Astrocyte (in vitro differentiated cells and primary cell): ENCODE measurements at regions not wholly inside any gene's neighbourhood (a gene's known extent, or its start where the extent isn't known, plus 50 kb on each side); places are given as distances from the start of the nearest gene placed in this dataset.

Source experiments
- DNase-seq: peaks from one replicate; pipeline ENCODE4 v3.0.0-alpha.2; 2010; ENCODE audit warnings: low read depth
- FAIRE-seq: peaks from 2 replicates; lab custom pipeline; 2011; peaks lifted over from hg19 to GRCh38; lab: Jason Lieb, UNC
- H2AFZ ChIP-seq: 2 replicates; pipeline ENCODE4 v1.6.0; 2012; ENCODE audit warnings: low read depth, low read length, inconsistent platforms
- H3K27ac ChIP-seq: 2 replicates; pipeline ENCODE4 v1.5.1; 2011; ENCODE audit warnings: low read depth, low read length, inconsistent platforms
- H3K27me3 ChIP-seq: 2 replicates; pipeline ENCODE4 v1.6.0; 2011; ENCODE audit warnings: low read length, inconsistent platforms; ENCODE audit not compliant: insufficient read depth
- H3K36me3 ChIP-seq: 2 replicates; pipeline ENCODE4 v1.5.1; 2011; ENCODE audit warnings: low read length, inconsistent platforms; ENCODE audit not compliant: insufficient read depth
- H3K4me1 ChIP-seq: 2 replicates; pipeline ENCODE4 v1.5.1; 2011; ENCODE audit warnings: low read length, inconsistent platforms; ENCODE audit not compliant: insufficient read depth
- H3K4me2 ChIP-seq: 2 replicates; pipeline ENCODE4 v1.6.0; 2012; ENCODE audit warnings: low read length, inconsistent platforms
- H3K4me3 ChIP-seq: 2 replicates; pipeline ENCODE4 v1.5.1; 2011; ENCODE audit warnings: low read depth, mild to moderate bottlenecking, low read length, inconsistent platforms; ENCODE audit not compliant: insufficient read depth
- H3K79me2 ChIP-seq: 2 replicates; pipeline ENCODE4 v1.6.0; 2012; ENCODE audit warnings: mild to moderate bottlenecking, low read length, inconsistent platforms; ENCODE audit not compliant: insufficient read depth
- H3K9ac ChIP-seq: 2 replicates; pipeline ENCODE4 v1.6.0; 2012; ENCODE audit warnings: mild to moderate bottlenecking, low read length, inconsistent platforms
- H3K9me3 ChIP-seq: 2 replicates; pipeline ENCODE4 v1.5.1; 2012; ENCODE audit warnings: low read depth, mild to moderate bottlenecking, low read length, inconsistent platforms; ENCODE audit not compliant: insufficient read depth
- H4K20me1 ChIP-seq: 2 replicates; pipeline ENCODE4 v1.6.0; 2012; ENCODE audit warnings: low read length, inconsistent platforms; ENCODE audit not compliant: insufficient read depth
- H3K27ac Mint-ChIP-seq: one replicate; pipeline ENCODE4 v1.8.0; 2021; ENCODE audit warnings: mild to moderate bottlenecking, mixed read lengths; ENCODE audit not compliant: unreplicated experiment
- H3K27me3 Mint-ChIP-seq: one replicate; pipeline ENCODE4 v1.8.0; 2021; ENCODE audit warnings: low read depth, mixed read lengths; ENCODE audit not compliant: unreplicated experiment
- H3K36me3 Mint-ChIP-seq: one replicate; pipeline ENCODE4 v1.8.0; 2021; ENCODE audit warnings: low read depth, mixed read lengths; ENCODE audit not compliant: unreplicated experiment
- H3K4me1 Mint-ChIP-seq: one replicate; pipeline ENCODE4 v1.8.0; 2021; ENCODE audit warnings: low read depth, mixed read lengths; ENCODE audit not compliant: unreplicated experiment
- H3K4me3 Mint-ChIP-seq: one replicate; pipeline ENCODE4 v1.8.0; 2021; ENCODE audit warnings: mild to moderate bottlenecking, moderate library complexity, mixed read lengths; ENCODE audit not compliant: unreplicated experiment
- H3K9me3 Mint-ChIP-seq: one replicate; pipeline ENCODE4 v1.8.0; 2021; ENCODE audit warnings: mild to moderate bottlenecking, mixed read lengths; ENCODE audit not compliant: unreplicated experiment
- EZH2 ChIP-seq: IDR thresholded peaks from 2 replicates; pipeline ENCODE4 v1.6.1; 2012; ENCODE audit warnings: mild to moderate bottlenecking, low read length, inconsistent platforms; ENCODE audit not compliant: insufficient read depth
- TF ChIP-seq, protein P1 (sequence below): IDR thresholded peaks from 2 replicates; pipeline ENCODE4 v1.5.1; 2011; ENCODE audit warnings: low read depth, mild to moderate bottlenecking, inconsistent platforms, low read length, moderate library complexity; ENCODE audit not compliant: insufficient read depth

DNA sequence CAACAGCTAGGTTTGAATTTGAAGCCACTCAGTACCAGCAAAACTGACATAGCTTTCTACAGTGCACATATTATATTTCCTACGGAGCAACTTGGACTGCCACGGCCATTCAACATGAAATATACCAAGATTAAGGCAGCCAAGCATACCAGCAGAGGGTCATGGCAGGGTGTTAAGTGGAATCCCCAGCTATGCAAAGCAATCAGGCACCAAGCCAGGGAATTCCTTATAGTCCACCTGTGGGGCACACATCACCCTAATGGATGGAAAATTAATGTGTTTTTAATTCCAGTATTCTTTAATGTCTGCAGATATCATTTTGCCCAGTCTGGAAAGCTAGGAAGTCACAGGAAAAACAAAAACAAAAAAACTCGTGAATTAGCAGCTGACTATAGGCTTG lies 1190.3 kb downstream of the EFNB2 start:
- FAIRE-seq: no peak
- Mint-ChIP-seq H3K27me3 (peaks cover 2% of the 10 kb centered on the region), H3K9me3 (no peaks in the 10 kb centered on the region), H3K36me3 (no peaks in the 10 kb centered on the region), H3K27ac (no peak overlapping the region), H3K4me1 (peaks cover 18% of the 10 kb centered on the region), H3K4me3 (no peak overlapping the region)
- Histone ChIP-seq H4K20me1 (no peaks in the 10 kb centered on the region), H2AFZ (no peak overlapping the region), H3K27me3 (no peaks in the 10 kb centered on the region), H3K4me3 (no peak overlapping the region), H3K4me2 (no peak overlapping the region), H3K9me3 (peaks cover 3% of the 10 kb centered on the region), H3K27ac (no peak overlapping the region), H3K36me3 (no peaks in the 10 kb centered on the region), H3K79me2 (no peaks in the 10 kb centered on the region), H3K9ac (no peak overlapping the region), H3K4me1 (peaks cover 22% of the 10 kb centered on the region)
- no peak for TF ChIP-seq EZH2
- TF ChIP-seq, protein P1, sequence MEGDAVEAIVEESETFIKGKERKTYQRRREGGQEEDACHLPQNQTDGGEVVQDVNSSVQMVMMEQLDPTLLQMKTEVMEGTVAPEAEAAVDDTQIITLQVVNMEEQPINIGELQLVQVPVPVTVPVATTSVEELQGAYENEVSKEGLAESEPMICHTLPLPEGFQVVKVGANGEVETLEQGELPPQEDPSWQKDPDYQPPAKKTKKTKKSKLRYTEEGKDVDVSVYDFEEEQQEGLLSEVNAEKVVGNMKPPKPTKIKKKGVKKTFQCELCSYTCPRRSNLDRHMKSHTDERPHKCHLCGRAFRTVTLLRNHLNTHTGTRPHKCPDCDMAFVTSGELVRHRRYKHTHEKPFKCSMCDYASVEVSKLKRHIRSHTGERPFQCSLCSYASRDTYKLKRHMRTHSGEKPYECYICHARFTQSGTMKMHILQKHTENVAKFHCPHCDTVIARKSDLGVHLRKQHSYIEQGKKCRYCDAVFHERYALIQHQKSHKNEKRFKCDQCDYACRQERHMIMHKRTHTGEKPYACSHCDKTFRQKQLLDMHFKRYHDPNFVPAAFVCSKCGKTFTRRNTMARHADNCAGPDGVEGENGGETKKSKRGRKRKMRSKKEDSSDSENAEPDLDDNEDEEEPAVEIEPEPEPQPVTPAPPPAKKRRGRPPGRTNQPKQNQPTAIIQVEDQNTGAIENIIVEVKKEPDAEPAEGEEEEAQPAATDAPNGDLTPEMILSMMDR: no peak
- no peak for DNase-seq

DNA sequence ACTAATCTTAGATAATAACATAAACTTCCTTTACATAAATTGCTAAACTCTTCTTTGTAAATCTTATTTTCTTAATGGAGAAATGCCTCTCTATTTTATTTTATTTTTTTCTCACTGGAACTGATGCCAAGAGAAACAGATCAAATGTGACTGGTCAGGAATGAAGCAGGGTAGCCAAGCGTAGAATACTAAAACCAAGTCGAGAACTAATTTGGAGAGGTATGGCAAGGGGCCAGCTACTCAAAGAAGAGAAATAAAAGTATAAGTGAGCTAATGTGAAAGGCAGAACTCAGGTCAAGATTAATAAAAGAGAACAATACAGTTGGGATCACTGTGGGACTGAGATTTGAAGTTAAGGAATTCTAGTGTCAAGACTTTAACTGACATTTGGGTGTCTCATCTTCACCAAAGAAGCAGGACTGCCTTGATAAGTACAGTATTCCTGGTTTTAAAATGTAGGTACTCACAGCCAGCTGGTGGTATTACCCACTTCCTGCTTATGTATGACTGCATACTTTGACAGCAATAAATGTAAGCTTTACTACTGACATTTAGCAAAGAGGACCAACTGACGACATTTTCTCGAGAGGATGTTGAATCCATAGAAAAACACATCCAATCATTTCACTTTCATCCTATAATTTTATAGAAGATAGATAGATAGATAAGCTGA lies 1192.2 kb downstream of the EFNB2 start:
- H3K27me3 Mint-ChIP-seq: peaks cover 2% of the 10 kb centered on the region
- DNase-seq (peak; percentile 70), FAIRE-seq (no peak)
- peaks cover 3% of the 10 kb centered on the region for H3K9me3 ChIP-seq
- no peak overlapping the region for H3K9ac ChIP-seq
- no peak overlapping the region for H3K4me3 Mint-ChIP-seq
- peaks cover 22% of the 10 kb centered on the region for H3K4me1 ChIP-seq
- H3K27ac ChIP-seq: peak overlapping the region; percentile 3
- no peaks in the 10 kb centered on the region for H3K27me3 ChIP-seq
- no peak overlapping the region for H2AFZ ChIP-seq
- H3K4me1 Mint-ChIP-seq: peaks cover 14% of the 10 kb centered on the region
- no peak overlapping the region for H3K4me3 ChIP-seq
- H4K20me1 ChIP-seq: no peaks in the 10 kb centered on the region
- H3K79me2 ChIP-seq: no peaks in the 10 kb centered on the region
- TF ChIP-seq, protein P1: no peak
- TF ChIP-seq EZH2: no peak
- no peaks in the 10 kb centered on the region for H3K36me3 Mint-ChIP-seq
- H3K36me3 ChIP-seq: no peaks in the 10 kb centered on the region
- no peaks in the 10 kb centered on the region for H3K9me3 Mint-ChIP-seq
- peak overlapping the region; percentile 12 for H3K4me2 ChIP-seq
- H3K27ac Mint-ChIP-seq: no peak overlapping the region

DNA sequence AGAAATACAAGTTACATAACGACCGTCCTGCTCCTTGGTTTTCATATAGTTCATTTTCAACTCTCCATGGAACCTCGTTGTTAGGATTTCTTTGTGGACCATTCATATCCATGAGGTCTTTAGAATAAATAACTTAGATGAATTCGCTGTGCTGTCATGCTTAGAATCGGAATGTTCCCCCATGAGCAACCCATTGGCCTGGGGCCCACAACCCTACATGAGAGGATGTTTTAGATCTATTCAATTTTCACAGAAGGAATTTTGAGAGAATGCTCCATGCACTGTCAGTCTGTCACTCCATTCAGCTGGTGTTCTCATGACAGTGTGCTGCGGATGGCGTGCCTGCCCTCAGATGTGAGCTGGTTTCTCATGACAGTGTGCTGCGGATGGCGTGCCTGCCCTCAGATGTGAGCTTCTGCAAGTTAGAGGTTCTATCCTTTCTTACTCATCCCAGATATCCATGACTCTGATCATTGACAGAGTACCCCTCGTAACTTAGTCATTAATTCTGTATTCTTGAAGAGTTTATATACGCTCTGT lies 1193.1 kb downstream of the EFNB2 start:
- Histone ChIP-seq H2AFZ (no peak overlapping the region), H3K9ac (no peak overlapping the region), H3K4me2 (no peak overlapping the region), H3K27me3 (no peaks in the 10 kb centered on the region), H3K4me1 (peaks cover 27% of the 10 kb centered on the region), H3K27ac (no peak overlapping the region), H3K36me3 (no peaks in the 10 kb centered on the region), H3K9me3 (peaks cover 1% of the 10 kb centered on the region), H4K20me1 (no peaks in the 10 kb centered on the region), H3K4me3 (no peak overlapping the region), H3K79me2 (no peaks in the 10 kb centered on the region)
- DNase-seq (peak; percentile 34), FAIRE-seq (no peak)
- H3K27ac Mint-ChIP-seq: no peak overlapping the region
- H3K27me3 Mint-ChIP-seq: peaks cover 2% of the 10 kb centered on the region
- H3K36me3 Mint-ChIP-seq: no peaks in the 10 kb centered on the region
- no peak for TF ChIP-seq EZH2
- TF ChIP-seq, protein P1: no peak
- peaks cover 2% of the 10 kb centered on the region for H3K9me3 Mint-ChIP-seq
- peaks cover 18% of the 10 kb centered on the region for H3K4me1 Mint-ChIP-seq
- H3K4me3 Mint-ChIP-seq: no peak overlapping the region
